NCI-H526 (cell line): ENCODE measurements at regions not wholly inside any gene's neighbourhood (a gene's known extent, or its start where the extent isn't known, plus 50 kb on each side); places are given as distances from the start of the nearest gene placed in this dataset.
A peak's percentile ranks its signal among the peaks of the same experiment; 100 is the strongest.

Source experiments
- DNase-seq, 2 experiments: peaks; one replicate each; lab custom pipeline; 2025; lab: John Stamatoyannopoulos, UW

DNA sequence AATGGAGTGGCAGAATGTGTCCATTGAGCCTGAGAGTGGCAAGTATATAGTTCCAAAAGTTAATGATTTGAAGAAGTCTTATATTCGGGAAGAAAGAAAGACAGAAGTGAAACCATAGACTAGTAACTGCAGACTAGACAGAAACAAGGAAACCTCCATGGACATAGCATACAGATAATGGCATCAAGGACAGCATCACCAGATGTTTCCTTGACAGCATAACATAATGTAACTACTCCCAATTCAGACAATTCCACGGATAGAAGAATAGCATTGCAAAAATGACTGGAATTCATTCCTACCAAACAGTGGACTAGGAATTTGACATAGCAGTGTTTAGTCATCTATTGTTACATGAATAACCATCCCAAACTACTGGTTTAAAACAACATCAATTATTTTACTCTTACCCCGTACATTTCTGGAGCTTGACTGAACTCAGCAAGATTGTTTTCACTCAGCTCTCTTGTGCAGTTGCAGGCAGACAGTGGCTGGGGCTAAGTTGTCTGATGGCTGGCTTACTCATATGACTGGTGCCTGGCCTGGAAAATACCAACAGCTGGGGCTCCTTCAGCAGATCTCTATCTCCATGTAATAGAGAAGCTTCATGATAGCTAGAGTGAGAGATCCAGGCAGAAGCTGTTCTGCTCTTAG is 109.7 kb upstream of the GADL1 start:
- no peak for DNase-seq

GRCh38 chr3:31008994-31009393 is 114.5 kb upstream of the GADL1 start:
- no peak for DNase-seq

GRCh38 chr3:31009881-31010280 is 115.4 kb upstream of the GADL1 start:
- DNase-seq, result no peak

DNA sequence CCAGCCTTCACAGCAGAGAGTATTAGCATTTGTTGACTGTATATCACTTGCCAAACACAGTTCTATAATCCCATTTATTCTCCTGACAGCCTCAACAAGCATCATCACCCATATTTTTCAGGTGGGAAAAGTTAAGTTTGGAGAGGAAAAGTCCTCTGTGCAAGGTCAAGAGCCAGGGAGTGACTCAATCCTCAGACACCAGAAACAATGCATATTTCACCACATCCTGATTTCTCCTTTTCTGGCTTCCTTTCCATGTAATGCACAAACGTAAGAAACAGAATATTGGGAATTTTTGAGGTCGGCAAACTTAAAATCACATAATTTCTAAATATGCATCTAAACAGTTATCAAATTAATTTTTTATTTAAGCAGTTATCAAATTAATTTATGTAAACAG is 116.0 kb upstream of the GADL1 start:
- no peak for DNase-seq

- no peak for DNase-seq
These were observed 116.9 kb upstream of the GADL1 start for GRCh38 chr3:31011380-31011779.

DNA sequence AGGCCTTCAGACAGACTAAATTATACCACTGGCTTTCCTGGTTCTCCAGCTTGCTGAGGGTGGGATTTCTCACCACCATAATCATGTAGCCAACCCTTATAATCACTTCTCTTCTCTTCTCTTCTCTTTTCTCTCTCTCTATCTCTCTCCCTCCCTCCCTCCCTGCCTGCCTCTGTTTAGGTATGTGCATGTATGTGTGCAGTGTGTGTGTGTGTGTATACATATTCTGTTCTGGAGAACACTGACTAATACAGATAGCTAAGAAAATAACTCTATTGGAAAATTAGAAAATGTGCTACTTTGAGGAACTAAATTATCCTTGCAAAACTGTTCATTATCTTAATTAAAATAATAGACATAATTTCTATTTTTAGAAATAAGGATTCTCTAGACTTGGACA is 118.6 kb upstream of the GADL1 start:
- DNase-seq, result no peak

GRCh38 chr3:31013843-31014242 is 119.4 kb upstream of the GADL1 start:
- DNase-seq, result no peak

DNA sequence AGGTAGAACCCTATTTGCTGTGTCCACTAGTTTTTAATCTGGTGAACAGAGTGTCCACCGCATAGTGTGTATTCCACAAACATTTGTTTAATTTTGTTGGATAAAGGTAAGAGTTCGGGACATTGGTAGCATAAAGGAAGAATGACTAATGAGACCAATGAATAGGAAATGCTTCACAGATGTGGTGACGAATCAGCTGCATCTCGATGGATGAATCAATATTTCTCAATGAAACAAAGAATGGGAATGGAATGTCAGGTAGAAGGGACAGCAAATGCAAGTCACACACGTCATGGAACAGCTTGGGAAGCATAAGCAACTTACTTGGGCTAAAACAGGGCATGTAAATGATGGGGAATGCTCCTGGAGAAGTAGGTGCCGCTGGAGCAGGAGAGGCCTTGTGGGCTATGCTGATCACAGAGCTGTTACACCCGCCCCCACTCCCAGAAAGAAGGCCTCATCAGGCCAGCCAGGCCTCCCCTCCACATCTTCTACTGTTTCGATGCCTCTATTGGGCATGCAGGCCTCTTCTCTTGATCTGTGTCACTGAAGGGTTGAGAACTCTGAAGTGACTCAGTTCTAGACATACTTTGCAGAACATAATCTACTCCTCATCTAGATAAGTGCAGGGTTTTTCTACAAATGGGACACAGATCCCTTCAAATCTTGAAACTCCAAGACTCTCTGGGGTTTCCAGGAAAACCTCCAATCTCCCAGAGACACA is 120.0 kb upstream of the GADL1 start:
- DNase-seq, result no peak

DNA sequence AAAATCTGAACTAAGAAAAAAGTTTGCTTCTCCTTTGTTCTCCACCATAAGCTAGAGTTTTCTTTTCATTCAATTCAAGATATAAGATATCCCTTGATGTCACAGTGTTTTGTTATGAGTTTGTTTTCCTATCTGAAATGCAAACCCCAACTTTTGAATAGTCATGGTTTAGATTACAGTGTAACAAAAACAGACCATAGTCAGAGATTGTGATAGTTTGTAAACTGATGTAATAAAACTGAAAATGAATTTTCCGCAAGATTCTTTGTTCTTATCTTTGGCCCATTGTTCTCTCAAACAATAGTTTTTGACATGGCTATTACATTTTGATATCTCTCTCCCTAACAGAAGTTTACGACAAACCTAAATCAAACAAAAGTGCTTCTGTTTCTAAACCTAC is 121.7 kb upstream of the GADL1 start:
- DNase-seq, result no peak

- no peak for DNase-seq
These were observed 128.3 kb upstream of the GADL1 start for GRCh38 chr3:31022716-31023115.

DNA sequence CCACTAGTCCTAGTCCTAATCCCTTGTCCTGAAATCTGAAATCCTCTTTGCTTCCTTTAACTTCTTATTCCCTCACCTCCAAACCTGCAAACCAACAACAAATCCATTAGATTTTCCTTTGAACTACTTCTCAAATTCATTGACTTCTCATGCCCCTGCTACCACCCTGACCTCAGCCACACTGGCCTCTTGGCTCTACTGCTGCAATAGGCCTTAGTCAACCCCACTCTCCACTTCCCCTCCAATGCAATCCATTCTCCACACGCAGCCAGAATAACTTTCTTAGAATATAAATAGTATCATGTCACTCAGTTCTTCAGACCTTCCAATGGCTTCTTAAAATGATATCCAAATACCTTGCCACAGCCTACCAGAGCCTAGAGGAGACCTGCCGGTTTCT is 131.1 kb upstream of the GADL1 start:
- DNase-seq, result no peak

GRCh38 chr3:31027191-31027761 is 132.8 kb upstream of the GADL1 start:
- DNase-seq, result peak; percentile 26 to 58

DNA sequence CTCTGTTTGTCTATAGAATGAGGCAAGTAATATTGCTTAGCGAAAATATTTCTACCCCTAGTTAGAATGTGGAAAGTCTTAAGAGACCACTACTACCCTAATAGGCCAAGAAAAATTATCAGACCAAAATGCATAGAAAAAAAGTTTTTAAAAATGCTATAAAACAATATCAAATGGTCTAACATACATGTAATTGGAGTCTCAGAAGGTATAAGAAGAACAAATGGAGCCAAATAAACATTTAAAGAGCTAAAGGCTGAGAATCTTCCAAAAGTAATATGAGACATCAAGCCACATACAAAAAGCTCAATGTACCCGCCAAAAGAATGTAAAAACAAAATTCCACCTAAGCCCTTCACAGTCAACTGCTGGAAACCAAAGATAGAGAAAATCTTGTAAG is 133.5 kb upstream of the GADL1 start:
- no peak for DNase-seq

DNA sequence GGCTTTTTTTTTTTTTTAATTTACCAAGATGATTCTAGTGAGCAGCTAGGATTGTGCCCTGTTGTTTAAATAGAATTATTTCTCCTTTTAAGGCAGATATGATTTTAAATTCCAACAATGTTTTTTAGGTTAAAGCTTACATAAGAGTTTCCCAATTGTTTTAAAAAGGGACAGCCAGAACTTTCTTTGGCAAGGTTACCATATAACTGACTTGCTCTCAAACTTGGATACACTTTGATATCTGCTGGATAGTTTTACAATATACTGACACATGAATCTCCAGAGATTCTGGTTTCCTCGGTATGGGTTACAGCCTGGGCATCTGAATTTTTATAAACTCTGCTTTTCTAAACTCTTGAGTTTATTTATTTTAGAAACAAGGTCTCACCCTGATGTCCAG is 134.3 kb upstream of the GADL1 start:
- no peak for DNase-seq

GRCh38 chr3:31029706-31030105 is 135.2 kb upstream of the GADL1 start:
- DNase-seq, result no peak

GRCh38 chr3:31035681-31036080 is 141.2 kb upstream of the GADL1 start:
- no peak for DNase-seq

DNA sequence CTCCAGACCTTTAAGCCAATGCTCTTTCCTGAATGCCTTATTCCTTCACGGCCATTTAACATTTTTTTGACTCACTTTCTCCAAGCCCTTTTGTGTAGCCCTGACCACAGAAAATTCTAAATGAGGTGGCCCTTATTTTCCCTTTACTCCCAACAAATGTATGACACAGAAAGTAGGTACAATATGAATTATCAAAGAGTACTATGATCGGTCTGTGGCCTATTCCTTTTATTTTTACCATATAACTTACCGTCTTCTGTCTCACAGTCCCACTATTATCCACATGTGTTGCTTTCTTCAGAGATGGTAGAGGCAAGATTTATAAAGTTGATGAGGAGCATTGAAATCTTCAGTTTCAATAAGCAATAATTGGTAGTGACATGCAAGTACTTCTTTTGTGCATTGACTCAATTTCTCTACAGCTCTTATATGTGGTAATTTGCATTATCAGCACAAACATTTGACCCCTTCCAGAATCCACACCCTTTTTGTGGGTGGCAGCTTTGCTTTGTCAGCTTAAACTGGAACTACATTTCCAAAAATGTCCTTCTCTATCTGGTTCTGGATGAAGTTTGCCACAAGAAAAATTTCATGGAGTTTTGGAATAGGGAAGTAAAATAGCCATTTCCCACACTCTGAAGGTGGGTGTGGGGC is 143.8 kb upstream of the GADL1 start:
- DNase-seq, result no peak

- DNase-seq, result no peak
These were observed 144.7 kb upstream of the GADL1 start for GRCh38 chr3:31039145-31039544.

- no peak for DNase-seq
These were observed 146.9 kb upstream of the GADL1 start for GRCh38 chr3:31041161-31041978.

- no peak for DNase-seq
These were observed 148.8 kb upstream of the GADL1 start for GRCh38 chr3:31043184-31043819.

DNA sequence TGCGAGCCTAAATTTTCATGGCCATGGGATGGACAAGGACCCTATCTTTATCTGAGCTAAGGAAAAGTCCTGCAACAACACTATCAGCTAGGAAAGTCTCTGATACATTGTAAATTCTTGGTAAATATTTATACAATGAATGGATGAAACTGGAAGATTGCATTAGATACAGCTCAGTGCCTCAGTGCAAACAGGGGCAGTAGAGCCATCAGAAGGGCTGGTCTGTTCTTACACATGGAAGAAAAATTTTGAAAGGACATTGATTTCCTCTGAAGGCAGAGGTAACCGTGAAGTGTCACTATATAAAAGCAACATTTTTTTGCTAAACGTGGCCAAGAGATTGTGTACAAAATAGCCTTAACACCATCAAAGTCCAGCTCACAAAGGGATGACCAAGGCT is 153.2 kb upstream of the GADL1 start:
- DNase-seq, result no peak

DNA sequence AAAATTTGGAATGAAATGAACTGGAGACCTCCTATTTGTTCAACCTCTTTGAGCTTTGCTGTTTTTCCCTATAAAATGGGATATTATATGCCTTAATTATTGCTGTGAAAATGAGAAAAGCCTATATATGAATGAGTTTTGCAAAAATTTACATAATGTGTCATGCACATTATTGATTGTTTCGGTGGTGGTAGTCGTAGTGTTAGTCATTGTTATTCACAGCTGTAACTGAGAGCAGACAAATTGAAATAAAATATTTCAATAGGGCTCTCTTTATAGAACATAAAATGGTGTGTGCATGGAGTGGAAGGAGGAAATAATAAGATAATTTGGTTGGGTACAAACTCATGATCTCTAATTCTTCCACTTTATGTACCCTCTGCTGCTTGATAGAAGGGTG is 153.7 kb upstream of the GADL1 start:
- DNase-seq, result no peak
